Uterus (tissue), 2 donors: ENCODE measurements at regions not wholly inside any gene's neighbourhood (a gene's known extent, or its start where the extent isn't known, plus 50 kb on each side); places are given as distances from the start of the nearest gene placed in this dataset.

ENCODE experiments used
- CTCF ChIP-seq, 4 experiments: fragments of 200-600 bp in 2 of 4; fragments of 450-650 bp in 2 of 4; sonication (generic) in 2 of 4; IDR thresholded peaks; one replicate each; pipeline ENCODE4 v1.5.1; 2016 to 2019; ENCODE audit warnings: antibody characterized with exemption in 4 of 4, mild to moderate bottlenecking in 2 of 4, moderate library complexity in 1 of 4
- POLR2A ChIP-seq, 2 donors: fragments of 450-650 bp; IDR thresholded peaks; one replicate each; pipeline ENCODE4 v1.6.1; 2016; ENCODE audit warnings: antibody characterized with exemption in 2 of 2, mild to moderate bottlenecking in 1 of 2, moderate library complexity in 1 of 2

GRCh38 chr11:110000031-110000502 is 93.1 kb upstream of the ZC3H12C start:
- TF ChIP-seq CTCF (IDR thresholded peaks at IDR 0.05) (no peak), POLR2A (IDR thresholded peaks at IDR 0.05) (no peak)
